ENCODE measurements at regions not wholly inside any gene's neighbourhood (a gene's known extent, or its start where the extent isn't known, plus 50 kb on each side); places are given as distances from the start of the nearest gene placed in this dataset.

GRCh38 chr4:184280137-184280536 is 62.5 kb upstream of the ENPP6 start:
- Histone ChIP-seq H3K56ac (ENCODE audit: insufficient read length, low read depth, low read length) (no peak overlapping the region), H4K91ac (ENCODE audit: insufficient read length, low read depth, low read length) (no peak overlapping the region), H3K27ac (ENCODE audit: insufficient read length, low read depth, low read length) (no peak overlapping the region), H2AK5ac (ENCODE audit: insufficient read length, low read length) (no peak overlapping the region), H3K4me2 (ENCODE audit: insufficient read depth, insufficient read length, low read length) (no peak overlapping the region), H3K23me2 (ENCODE audit: insufficient read length, low read depth, low read length, poor library complexity, severe bottlenecking) (peaks cover 4% of the 10 kb centered on the region), H2BK120ac (ENCODE audit: low read depth, low read length, poor library complexity, severe bottlenecking) (no peak overlapping the region), H3K4ac (ENCODE audit: low read depth, low read length) (no peak overlapping the region), H4K8ac (replicated peaks; ENCODE audit: insufficient read length, low read depth, low read length) (no peak overlapping the region), H3K18ac (ENCODE audit: insufficient read length, low read depth, low read length) (no peak overlapping the region), H3K23ac (ENCODE audit: insufficient read length, low read depth, low read length) (no peak overlapping the region), H3K79me2 (ENCODE audit: insufficient read depth, low read length) (no peaks in the 10 kb centered on the region), H2BK20ac (ENCODE audit: low read depth, low read length, poor library complexity, severe bottlenecking) (no peak overlapping the region), H4K20me1 (ENCODE audit: control insufficient read depth, insufficient read depth, insufficient read length) (no peaks in the 10 kb centered on the region), H3K79me1 (ENCODE audit: insufficient read depth, low read depth, low read length, poor library complexity, severe bottlenecking) (no peaks in the 10 kb centered on the region), H4K5ac (ENCODE audit: insufficient read length, low read depth, low read length) (no peak overlapping the region), H2AFZ (ENCODE audit: low read length) (no peak overlapping the region), H2BK12ac (ENCODE audit: insufficient read length, low read depth, low read length) (no peak overlapping the region), H2BK15ac (ENCODE audit: low read depth, low read length) (no peak overlapping the region), H3K9me3 (ENCODE audit: control insufficient read depth, low read depth, low read length) (peaks cover 7% of the 10 kb centered on the region), H3K14ac (ENCODE audit: insufficient read depth, low read length) (no peak overlapping the region), H2BK5ac (ENCODE audit: insufficient read length, low read length) (no peak overlapping the region), H3K4me1 (ENCODE audit: insufficient read depth, low read length) (no peaks in the 10 kb centered on the region), H3T11ph (ENCODE audit: low read length) (no peak overlapping the region), H3K9ac (ENCODE audit: extremely low read depth, insufficient read length, low read length) (no peak overlapping the region), H3K27me3 (ENCODE audit: insufficient read depth, low read length) (no peaks in the 10 kb centered on the region)
- peaks cover 1% of the 10 kb centered on the region; the same call in 1 of the 2 replicates for H3K27me3 Mint-ChIP-seq (ENCODE audit: low read depth)
- H3K9me3 Mint-ChIP-seq, result peaks cover 25 to 30% of the 10 kb centered on the region in 2 experiments
- H3K4me3 Mint-ChIP-seq, result no peak overlapping the region
- TF ChIP-seq, protein P1, sequence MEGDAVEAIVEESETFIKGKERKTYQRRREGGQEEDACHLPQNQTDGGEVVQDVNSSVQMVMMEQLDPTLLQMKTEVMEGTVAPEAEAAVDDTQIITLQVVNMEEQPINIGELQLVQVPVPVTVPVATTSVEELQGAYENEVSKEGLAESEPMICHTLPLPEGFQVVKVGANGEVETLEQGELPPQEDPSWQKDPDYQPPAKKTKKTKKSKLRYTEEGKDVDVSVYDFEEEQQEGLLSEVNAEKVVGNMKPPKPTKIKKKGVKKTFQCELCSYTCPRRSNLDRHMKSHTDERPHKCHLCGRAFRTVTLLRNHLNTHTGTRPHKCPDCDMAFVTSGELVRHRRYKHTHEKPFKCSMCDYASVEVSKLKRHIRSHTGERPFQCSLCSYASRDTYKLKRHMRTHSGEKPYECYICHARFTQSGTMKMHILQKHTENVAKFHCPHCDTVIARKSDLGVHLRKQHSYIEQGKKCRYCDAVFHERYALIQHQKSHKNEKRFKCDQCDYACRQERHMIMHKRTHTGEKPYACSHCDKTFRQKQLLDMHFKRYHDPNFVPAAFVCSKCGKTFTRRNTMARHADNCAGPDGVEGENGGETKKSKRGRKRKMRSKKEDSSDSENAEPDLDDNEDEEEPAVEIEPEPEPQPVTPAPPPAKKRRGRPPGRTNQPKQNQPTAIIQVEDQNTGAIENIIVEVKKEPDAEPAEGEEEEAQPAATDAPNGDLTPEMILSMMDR (conservative IDR thresholded peaks at IDR 0.05), result no peak
- H3K4me1 Mint-ChIP-seq, result peaks cover 2 to 3% of the 10 kb centered on the region in 2 experiments; a peak in 2 of 4 replicates
- no peak for DNase-seq
- no CpG with 5 or more reads among the region's 4 CpGs for WGBS (ENCODE audit: extremely low coverage, insufficient read length, low lambda C conversion rate)
- H3K27ac Mint-ChIP-seq, result no peak overlapping the region
- peaks cover 9 to 26% (median 14%) of the 10 kb centered on the region in 3 experiments for H3K36me3 Mint-ChIP-seq (ENCODE audit: insufficient read depth in 1 of 3, low read depth in 3 of 3)
